ENCODE measurements at regions not wholly inside any gene's neighbourhood (a gene's known extent, or its start where the extent isn't known, plus 50 kb on each side); places are given as distances from the start of the nearest gene placed in this dataset.

DNA sequence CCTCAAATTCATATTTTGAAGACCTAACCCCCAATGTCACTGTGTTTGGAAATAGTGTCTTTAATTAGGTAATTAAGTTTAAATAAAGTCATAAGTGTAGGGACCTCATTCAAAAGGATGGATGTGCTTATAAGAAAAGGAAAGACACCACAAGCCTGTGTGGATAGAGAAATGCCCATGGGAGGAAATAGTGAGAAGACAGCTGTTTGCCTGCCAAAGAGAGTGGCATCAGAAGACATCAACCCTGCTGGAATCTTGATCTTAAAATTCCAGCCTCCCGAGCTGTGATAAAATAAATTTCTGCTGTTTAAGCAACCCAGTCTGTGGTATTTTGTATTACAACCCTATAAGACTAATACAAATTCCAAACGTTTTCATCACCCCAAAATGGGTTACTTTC is 1867.9 kb upstream of the NUDT12 start:
- H4K20me1 ChIP-seq (ENCODE audit: insufficient read depth, poor library complexity, severe bottlenecking), result no peaks in the 10 kb centered on the region
- H3K27me3 ChIP-seq, result no peaks in the 10 kb centered on the region
- no peak overlapping the region for H3K4me3 ChIP-seq
- no peak for DNase-seq (ENCODE audit: low spot score)
- no peaks in the 10 kb centered on the region for H3K4me1 ChIP-seq (ENCODE audit: insufficient read depth)
- H3K79me2 ChIP-seq, result no peaks in the 10 kb centered on the region
- H3K9me2 ChIP-seq (replicated peaks; ENCODE audit: insufficient read depth), result no peaks in the 10 kb centered on the region
- H2AFZ ChIP-seq, result no peak overlapping the region
- no peaks in the 10 kb centered on the region for H3K36me3 ChIP-seq (replicated peaks; ENCODE audit: insufficient read depth, low read depth)
- 58% methylated on average over 2 of the region's 2 CpGs for WGBS (ENCODE audit: low lambda C conversion rate, missing lambda C conversion rate)
- no peak for TF ChIP-seq EZH2 (IDR thresholded peaks at IDR 0.05; ENCODE audit: borderline replicate concordance)
- no peak for TF ChIP-seq EZH2phosphoT487 (IDR thresholded peaks at IDR 0.05; ENCODE audit: low read depth, severe bottlenecking, unreplicated experiment)
- TF ChIP-seq, protein P1, sequence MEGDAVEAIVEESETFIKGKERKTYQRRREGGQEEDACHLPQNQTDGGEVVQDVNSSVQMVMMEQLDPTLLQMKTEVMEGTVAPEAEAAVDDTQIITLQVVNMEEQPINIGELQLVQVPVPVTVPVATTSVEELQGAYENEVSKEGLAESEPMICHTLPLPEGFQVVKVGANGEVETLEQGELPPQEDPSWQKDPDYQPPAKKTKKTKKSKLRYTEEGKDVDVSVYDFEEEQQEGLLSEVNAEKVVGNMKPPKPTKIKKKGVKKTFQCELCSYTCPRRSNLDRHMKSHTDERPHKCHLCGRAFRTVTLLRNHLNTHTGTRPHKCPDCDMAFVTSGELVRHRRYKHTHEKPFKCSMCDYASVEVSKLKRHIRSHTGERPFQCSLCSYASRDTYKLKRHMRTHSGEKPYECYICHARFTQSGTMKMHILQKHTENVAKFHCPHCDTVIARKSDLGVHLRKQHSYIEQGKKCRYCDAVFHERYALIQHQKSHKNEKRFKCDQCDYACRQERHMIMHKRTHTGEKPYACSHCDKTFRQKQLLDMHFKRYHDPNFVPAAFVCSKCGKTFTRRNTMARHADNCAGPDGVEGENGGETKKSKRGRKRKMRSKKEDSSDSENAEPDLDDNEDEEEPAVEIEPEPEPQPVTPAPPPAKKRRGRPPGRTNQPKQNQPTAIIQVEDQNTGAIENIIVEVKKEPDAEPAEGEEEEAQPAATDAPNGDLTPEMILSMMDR (IDR thresholded peaks at IDR 0.05; ENCODE audit: poor library complexity), result no peak
- H3K27ac ChIP-seq, result no peak overlapping the region
- no peak overlapping the region for H3K4me2 ChIP-seq
- H3K9me3 ChIP-seq (ENCODE audit: low read depth), result no peaks in the 10 kb centered on the region

DNA sequence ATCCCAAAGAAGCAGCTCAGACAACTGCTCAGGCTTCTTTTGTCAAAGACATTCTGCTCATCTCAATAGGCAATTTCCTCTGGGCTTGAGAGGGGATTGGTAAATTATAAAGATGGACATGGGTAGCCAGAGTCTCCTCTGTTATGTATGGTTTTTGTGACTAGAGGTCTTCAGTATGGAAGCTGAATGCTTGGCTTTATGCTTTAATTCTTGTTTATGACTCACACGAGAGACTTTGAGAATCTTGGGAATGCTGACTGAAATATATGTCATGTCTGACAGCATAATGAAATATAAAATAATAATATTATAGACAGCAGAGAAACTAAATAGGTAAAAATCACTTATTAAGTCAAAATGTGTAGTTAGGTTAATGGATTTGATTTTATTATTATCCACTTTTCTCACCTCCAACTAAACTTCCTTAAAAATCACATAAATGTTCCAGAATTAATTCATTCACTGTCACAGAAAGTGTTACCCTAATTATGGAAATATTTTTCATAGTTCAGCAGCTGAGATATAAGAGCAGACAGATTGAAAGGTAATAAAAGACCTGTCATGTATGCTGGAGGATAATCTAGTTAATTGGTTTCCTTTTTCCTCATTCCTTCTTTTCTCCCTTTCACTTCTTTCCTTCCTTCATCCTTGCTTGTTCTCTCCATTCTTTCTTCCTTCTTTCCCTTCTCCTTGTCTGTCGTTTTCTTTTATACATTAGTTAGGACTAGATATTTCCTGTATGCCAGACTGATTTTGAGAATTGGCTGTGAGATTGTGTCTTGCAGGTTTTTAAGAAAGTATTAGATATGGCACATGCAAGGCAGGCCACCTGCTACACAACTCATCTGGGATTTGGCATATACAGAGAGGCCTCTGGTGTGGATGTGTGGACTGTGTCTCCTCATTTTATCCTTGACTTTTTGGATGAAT is 1866.1 kb upstream of the NUDT12 start:
- Histone ChIP-seq H3K79me2 (no peaks in the 10 kb centered on the region), H4K20me1 (ENCODE audit: insufficient read depth, poor library complexity, severe bottlenecking) (no peaks in the 10 kb centered on the region), H3K4me1 (ENCODE audit: insufficient read depth) (no peaks in the 10 kb centered on the region), H3K4me2 (no peak overlapping the region), H3K9me2 (replicated peaks; ENCODE audit: insufficient read depth) (no peaks in the 10 kb centered on the region), H3K9me3 (ENCODE audit: low read depth) (no peaks in the 10 kb centered on the region), H3K4me3 (no peak overlapping the region), H2AFZ (no peak overlapping the region), H3K27me3 (no peaks in the 10 kb centered on the region), H3K27ac (no peak overlapping the region), H3K36me3 (replicated peaks; ENCODE audit: insufficient read depth, low read depth) (no peaks in the 10 kb centered on the region)
- DNase-seq (ENCODE audit: low spot score), result no peak
- WGBS (ENCODE audit: low lambda C conversion rate, missing lambda C conversion rate), result 87% methylated on average over 2 of the region's 2 CpGs
- TF ChIP-seq EZH2 (IDR thresholded peaks at IDR 0.05; ENCODE audit: borderline replicate concordance) (no peak), EZH2phosphoT487 (IDR thresholded peaks at IDR 0.05; ENCODE audit: low read depth, severe bottlenecking, unreplicated experiment) (no peak)
- TF ChIP-seq, protein P1 (IDR thresholded peaks at IDR 0.05; ENCODE audit: poor library complexity), result no peak

- Histone ChIP-seq H3K27ac (no peak overlapping the region), H3K27me3 (no peaks in the 10 kb centered on the region), H2AFZ (no peak overlapping the region), H3K4me3 (no peak overlapping the region), H4K20me1 (ENCODE audit: insufficient read depth, poor library complexity, severe bottlenecking) (no peaks in the 10 kb centered on the region), H3K79me2 (no peaks in the 10 kb centered on the region), H3K4me2 (no peak overlapping the region), H3K9me3 (ENCODE audit: low read depth) (peaks cover 6% of the 10 kb centered on the region), H3K36me3 (replicated peaks; ENCODE audit: insufficient read depth, low read depth) (no peaks in the 10 kb centered on the region), H3K4me1 (ENCODE audit: insufficient read depth) (no peaks in the 10 kb centered on the region), H3K9me2 (replicated peaks; ENCODE audit: insufficient read depth) (no peaks in the 10 kb centered on the region)
- 90% methylated on average over 3 of the region's 3 CpGs for WGBS (ENCODE audit: low lambda C conversion rate, missing lambda C conversion rate)
- DNase-seq (ENCODE audit: low spot score), result no peak
- TF ChIP-seq EZH2 (IDR thresholded peaks at IDR 0.05; ENCODE audit: borderline replicate concordance), result no peak
- TF ChIP-seq, protein P1 (IDR thresholded peaks at IDR 0.05; ENCODE audit: poor library complexity), result no peak
- no peak for TF ChIP-seq EZH2phosphoT487 (IDR thresholded peaks at IDR 0.05; ENCODE audit: low read depth, severe bottlenecking, unreplicated experiment)
Measured at GRCh38 chr5:105414067-105414466, 1851.5 kb upstream of the NUDT12 start.
